Pancreas (tissue), 10 donors: ENCODE measurements at regions not wholly inside any gene's neighbourhood (a gene's known extent, or its start where the extent isn't known, plus 50 kb on each side); places are given as distances from the start of the nearest gene placed in this dataset.

ENCODE experiments used
- ATAC-seq, 4 donors: fragments of 200-7000 bp; cut with Tn5 transposase; one replicate each; pipeline versions ENCODE4 v1.8.0 to v1.9.1; 2020; ENCODE audit warnings: mild to moderate bottlenecking in 4 of 4, moderate library complexity in 4 of 4
- DNase-seq, 6 donors: peaks; one replicate each; pipeline ENCODE4 v3.0.0-alpha.2; 2020
- FAIRE-seq: peaks from 2 replicates; lab custom pipeline; 2012; peaks lifted over from hg19 to GRCh38; lab: Jason Lieb, UNC
- H3K27ac ChIP-seq, 4 donors: fragments of 200-600 bp; sonication (generic); 1 replicate in 3 of 4; 2 replicates in 1 of 4; pipeline versions ENCODE4 v1.5.0 to v1.8.0; 2020
- H3K27me3 ChIP-seq, 4 donors: fragments of 200-600 bp; one replicate each; pipeline ENCODE4 v1.8.0; 2021
- H3K36me3 ChIP-seq, 3 donors: fragments of 200-600 bp; sonication (generic) in 1 of 3; one replicate each; pipeline versions ENCODE4 v1.5.0 to v1.8.0; 2020 to 2021
- H3K4me1 ChIP-seq, 3 donors: fragments of 200-600 bp; one replicate each; pipeline ENCODE4 v1.8.0; 2021
- H3K4me3 ChIP-seq, 4 donors: fragments of 200-600 bp; sonication (generic) in 2 of 4; one replicate each; pipeline versions ENCODE4 v1.5.0 to v1.8.0; 2020 to 2021
- H3K9me3 ChIP-seq, 4 donors: fragments of 200-600 bp; one replicate each; pipeline ENCODE4 v1.8.0; 2021
- CTCF ChIP-seq, 4 donors: fragments of 200-600 bp; sonication (generic) in 3 of 4; IDR thresholded peaks; one replicate each; pipeline versions ENCODE4 v1.5.0 to v1.8.0; 2021; ENCODE audit warnings: antibody characterized with exemption in 4 of 4
- WGBS, 2 donors: extraction: QIAGEN DNeasy Blood & Tissue Kit; methylation state at CpG; one replicate each; pipeline ENCODE4 v1.1.7; 2013; 5-methylcytosine and 5-hydroxymethylcytosine counted together
- intact Hi-C, 3 donors: fragments of 100-400 bp; cut with DNase I; formaldehyde crosslinking; loops; one replicate each; pipeline versions ENCODE4 v1.11.1 to v1.14.2; 2022
- donor health status: healthy with polysubstance abuse.
- donor health status: DM: no; HTN: no; CAD: no; lungs with moderate emphysema.
- donor health status: DM: no; HTN: no; CAD: no.
- donor health status: control.
- donor health status: control.
- donor health status: Bipolar disorder and iron deficiency.
- donor health status: DM: yes; HTN: yes; CAD: no.
- donor health status: DM: no; HTN: no; CAD: no.
- donor health status: DM: no; HTN: no; CAD: no.
- donor health status: DM: yes; HTN: yes; CAD: no.

DNA sequence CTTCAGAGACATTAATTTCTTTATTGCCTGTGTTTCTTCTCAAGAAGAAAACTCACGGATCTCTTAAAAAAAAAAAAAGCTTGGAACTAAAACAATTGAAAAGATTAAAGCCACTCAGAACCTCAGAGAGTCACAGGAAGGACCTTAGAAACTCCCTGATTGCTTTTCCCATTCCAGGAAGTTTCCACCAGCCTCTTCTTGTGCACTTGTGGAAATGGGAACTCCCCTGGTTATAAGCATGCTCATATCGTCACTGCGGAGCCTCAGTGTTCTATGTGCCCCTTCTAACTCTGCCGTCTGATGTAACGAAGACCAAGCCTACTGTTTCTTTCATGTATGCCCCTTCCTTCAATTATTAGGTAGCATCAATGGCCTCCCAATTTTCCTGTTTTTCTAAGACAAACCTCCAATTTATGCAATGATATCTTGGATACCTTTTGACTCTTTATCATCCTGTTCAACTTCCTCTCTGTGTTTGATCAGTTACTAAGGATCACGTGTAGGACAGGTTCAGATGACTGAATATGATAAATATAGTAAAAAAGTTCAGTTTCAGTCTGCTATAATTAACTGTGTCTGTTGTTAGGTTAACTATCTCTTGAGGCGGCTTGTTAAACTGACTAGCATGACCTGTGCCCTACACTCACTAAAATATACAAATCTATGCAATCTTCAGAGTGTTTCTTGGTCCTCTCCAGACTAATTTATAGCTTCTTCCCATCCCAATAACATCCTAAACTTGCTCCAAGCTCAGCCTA, 593.7 kb upstream of the CHAC2 start:
- Histone ChIP-seq H3K27ac (no peak overlapping the region), H3K4me3 (no peak overlapping the region), H3K4me1 (no peaks in the 10 kb centered on the region), H3K36me3 (no peaks in the 10 kb centered on the region), H3K9me3 (no peaks in the 10 kb centered on the region), H3K27me3 (no peaks in the 10 kb centered on the region)
- no peak for DNase-seq
- no peak for FAIRE-seq
- intact Hi-C loops = no loop called here
- ATAC-seq = no peak
- WGBS, 2 donors = 79 to 81% methylated on average over 7 of the region's 7 CpGs
- TF ChIP-seq CTCF (IDR thresholded peaks at IDR 0.05) = no peak

GRCh38 chr2:53173091-53173490, 594.5 kb upstream of the CHAC2 start:
- ATAC-seq = no peak
- Histone ChIP-seq H3K27me3 (no peaks in the 10 kb centered on the region), H3K4me3 (no peak overlapping the region), H3K36me3 (no peaks in the 10 kb centered on the region), H3K27ac (no peak overlapping the region), H3K4me1 (no peaks in the 10 kb centered on the region), H3K9me3 (no peaks in the 10 kb centered on the region)
- WGBS, 2 donors = 62 to 64% methylated on average over 1 of the region's 1 CpG
- no peak for DNase-seq
- no peak for TF ChIP-seq CTCF (IDR thresholded peaks at IDR 0.05)
- FAIRE-seq = no peak
- intact Hi-C loops = no loop called here

- Histone ChIP-seq H3K27me3 (no peaks in the 10 kb centered on the region), H3K27ac (no peak overlapping the region), H3K36me3 (no peaks in the 10 kb centered on the region), H3K4me1 (no peaks in the 10 kb centered on the region), H3K9me3 (no peaks in the 10 kb centered on the region), H3K4me3 (no peak overlapping the region)
- 72 to 76% methylated on average over 2 of the region's 2 CpGs for WGBS, 2 donors
- intact Hi-C loops = no loop called here
- DNase-seq = no peak
- no peak for TF ChIP-seq CTCF (IDR thresholded peaks at IDR 0.05)
- no peak for FAIRE-seq
- ATAC-seq = no peak
Measured at GRCh38 chr2:53170466-53170865, 597.1 kb upstream of the CHAC2 start.

DNA sequence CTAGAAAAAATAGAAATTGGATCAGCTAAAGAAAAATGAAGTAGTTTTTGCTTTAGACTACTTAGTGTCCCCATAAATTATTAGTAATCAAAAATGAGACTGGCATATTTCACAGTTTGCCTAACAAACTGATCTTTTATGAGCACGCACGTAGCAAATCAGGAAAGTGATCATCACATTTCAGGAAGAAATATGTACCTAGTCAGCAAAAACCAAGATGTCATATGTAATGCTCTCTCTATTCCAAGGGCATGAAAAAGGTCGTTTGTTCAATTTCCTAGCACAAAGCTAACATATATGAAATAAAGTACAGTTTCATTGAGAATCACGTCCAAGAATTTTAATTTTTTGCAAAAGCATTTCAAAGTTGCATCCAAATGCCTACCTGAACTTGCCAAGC, 600.4 kb upstream of the CHAC2 start:
- H3K4me1 ChIP-seq = no peaks in the 10 kb centered on the region
- no peak for TF ChIP-seq CTCF (IDR thresholded peaks at IDR 0.05)
- DNase-seq = no peak
- no peak for ATAC-seq
- 84 to 86% methylated on average over 4 of the region's 4 CpGs for WGBS, 2 donors
- no peaks in the 10 kb centered on the region for H3K36me3 ChIP-seq
- no peak overlapping the region for H3K27ac ChIP-seq
- intact Hi-C loops = no loop called here
- no peak for FAIRE-seq
- no peaks in the 10 kb centered on the region for H3K27me3 ChIP-seq
- no peak overlapping the region for H3K4me3 ChIP-seq
- no peaks in the 10 kb centered on the region for H3K9me3 ChIP-seq

- Histone ChIP-seq H3K27me3 (no peaks in the 10 kb centered on the region), H3K36me3 (no peaks in the 10 kb centered on the region), H3K9me3 (no peaks in the 10 kb centered on the region), H3K4me1 (no peaks in the 10 kb centered on the region), H3K27ac (no peak overlapping the region), H3K4me3 (no peak overlapping the region)
- no peak for FAIRE-seq
- no peak for TF ChIP-seq CTCF (IDR thresholded peaks at IDR 0.05)
- ATAC-seq = no peak
- intact Hi-C loops = no loop called here
- no peak for DNase-seq
Measured at GRCh38 chr2:53150146-53150545, 617.5 kb upstream of the CHAC2 start.
